ENCODE measurements at regions not wholly inside any gene's neighbourhood (a gene's known extent, or its start where the extent isn't known, plus 50 kb on each side); places are given as distances from the start of the nearest gene placed in this dataset.

DNA sequence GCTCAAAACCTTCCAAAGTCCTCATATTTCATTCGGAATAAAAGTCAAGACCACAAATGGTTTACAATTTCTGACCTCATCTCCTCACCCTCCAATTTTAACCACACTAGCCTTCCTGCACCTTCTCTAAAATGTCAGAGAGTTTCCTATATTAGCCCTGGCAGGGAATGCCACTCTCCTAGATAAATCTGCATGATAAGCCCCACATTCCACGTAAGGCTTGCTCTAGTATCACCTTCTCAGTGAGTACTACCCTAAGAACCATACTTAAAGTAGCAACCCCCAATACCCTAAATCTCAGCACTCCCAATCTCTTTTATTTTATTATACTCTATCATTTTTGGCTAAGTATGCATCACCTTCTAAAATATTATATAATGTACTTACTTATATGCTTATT is 100.5 kb upstream of the SLITRK5 start:
- TF ChIP-seq, protein P1, sequence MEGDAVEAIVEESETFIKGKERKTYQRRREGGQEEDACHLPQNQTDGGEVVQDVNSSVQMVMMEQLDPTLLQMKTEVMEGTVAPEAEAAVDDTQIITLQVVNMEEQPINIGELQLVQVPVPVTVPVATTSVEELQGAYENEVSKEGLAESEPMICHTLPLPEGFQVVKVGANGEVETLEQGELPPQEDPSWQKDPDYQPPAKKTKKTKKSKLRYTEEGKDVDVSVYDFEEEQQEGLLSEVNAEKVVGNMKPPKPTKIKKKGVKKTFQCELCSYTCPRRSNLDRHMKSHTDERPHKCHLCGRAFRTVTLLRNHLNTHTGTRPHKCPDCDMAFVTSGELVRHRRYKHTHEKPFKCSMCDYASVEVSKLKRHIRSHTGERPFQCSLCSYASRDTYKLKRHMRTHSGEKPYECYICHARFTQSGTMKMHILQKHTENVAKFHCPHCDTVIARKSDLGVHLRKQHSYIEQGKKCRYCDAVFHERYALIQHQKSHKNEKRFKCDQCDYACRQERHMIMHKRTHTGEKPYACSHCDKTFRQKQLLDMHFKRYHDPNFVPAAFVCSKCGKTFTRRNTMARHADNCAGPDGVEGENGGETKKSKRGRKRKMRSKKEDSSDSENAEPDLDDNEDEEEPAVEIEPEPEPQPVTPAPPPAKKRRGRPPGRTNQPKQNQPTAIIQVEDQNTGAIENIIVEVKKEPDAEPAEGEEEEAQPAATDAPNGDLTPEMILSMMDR (IDR thresholded peaks at IDR 0.05) = no peak
- no peak for TF ChIP-seq POLR2A (IDR thresholded peaks at IDR 0.05)
